GM12872 (cell line): ENCODE measurements at regions not wholly inside any gene's neighbourhood (a gene's known extent, or its start where the extent isn't known, plus 50 kb on each side); places are given as distances from the start of the nearest gene placed in this dataset.

Experiments used
- TF ChIP-seq, protein P1 (sequence below): IDR thresholded peaks from 3 replicates; pipeline ENCODE4 v1.5.1; 2011; ENCODE audit warnings: low read depth, mild to moderate bottlenecking, low read length, moderate library complexity; ENCODE audit not compliant: insufficient read depth

DNA sequence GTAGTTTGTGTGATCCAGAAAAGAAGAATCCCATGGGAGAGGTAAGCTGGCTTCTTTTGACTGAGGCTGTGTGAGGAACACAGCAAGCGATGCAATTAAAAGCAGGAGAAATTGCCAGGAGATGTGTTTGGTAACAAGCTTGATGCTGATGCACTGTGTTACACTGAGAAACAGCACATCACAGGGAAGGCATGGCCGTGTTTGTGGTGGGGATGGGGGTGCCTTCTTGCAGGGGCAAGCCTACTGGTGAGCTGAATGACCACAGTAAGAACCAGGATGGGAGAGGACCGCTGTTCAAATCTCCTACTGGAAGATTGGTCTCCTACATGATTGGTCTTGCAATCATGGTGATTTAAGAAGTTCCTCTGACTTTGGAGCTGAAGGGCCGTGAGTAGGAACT is 477.7 kb upstream of the HS6ST1 start:
- TF ChIP-seq, protein P1, sequence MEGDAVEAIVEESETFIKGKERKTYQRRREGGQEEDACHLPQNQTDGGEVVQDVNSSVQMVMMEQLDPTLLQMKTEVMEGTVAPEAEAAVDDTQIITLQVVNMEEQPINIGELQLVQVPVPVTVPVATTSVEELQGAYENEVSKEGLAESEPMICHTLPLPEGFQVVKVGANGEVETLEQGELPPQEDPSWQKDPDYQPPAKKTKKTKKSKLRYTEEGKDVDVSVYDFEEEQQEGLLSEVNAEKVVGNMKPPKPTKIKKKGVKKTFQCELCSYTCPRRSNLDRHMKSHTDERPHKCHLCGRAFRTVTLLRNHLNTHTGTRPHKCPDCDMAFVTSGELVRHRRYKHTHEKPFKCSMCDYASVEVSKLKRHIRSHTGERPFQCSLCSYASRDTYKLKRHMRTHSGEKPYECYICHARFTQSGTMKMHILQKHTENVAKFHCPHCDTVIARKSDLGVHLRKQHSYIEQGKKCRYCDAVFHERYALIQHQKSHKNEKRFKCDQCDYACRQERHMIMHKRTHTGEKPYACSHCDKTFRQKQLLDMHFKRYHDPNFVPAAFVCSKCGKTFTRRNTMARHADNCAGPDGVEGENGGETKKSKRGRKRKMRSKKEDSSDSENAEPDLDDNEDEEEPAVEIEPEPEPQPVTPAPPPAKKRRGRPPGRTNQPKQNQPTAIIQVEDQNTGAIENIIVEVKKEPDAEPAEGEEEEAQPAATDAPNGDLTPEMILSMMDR = no peak

DNA sequence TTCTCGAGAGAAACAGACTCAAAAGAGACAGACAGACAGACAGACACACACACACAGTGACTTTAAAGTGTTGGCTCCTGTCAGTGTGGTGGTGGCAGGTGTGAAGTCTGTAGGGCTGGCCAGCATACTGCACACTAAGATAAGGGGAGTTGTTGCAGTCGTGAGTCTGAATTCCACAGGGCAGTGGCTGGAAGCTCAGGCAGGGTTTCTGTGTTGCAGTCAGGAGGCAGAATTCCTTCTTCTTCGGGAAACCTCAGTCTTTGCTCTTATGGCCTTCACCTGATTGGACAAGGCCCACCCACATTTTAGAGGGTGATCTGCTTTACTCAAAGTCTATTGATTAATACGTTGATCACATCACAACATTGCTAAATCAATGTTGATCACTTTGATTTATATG is 478.4 kb upstream of the HS6ST1 start:
- TF ChIP-seq, protein P1 = no peak

DNA sequence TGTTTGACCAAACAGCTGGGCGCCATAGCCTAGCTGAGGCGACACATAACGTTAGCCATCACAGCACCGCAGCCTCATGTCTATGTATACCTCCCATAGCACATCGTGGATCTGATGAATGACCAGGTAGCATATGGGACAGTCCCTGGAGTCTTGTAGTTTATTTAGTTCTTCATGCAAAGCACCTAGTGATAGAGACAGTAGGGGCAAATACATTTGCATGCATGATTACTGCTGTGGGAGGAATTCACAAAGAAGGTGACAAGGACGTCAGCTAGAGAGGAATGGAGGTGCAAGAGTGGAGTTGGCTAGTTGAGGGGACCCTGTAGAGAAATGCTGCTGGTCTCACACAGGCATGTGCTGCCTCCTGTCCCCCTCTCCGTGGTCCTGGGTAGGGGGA is 478.9 kb upstream of the HS6ST1 start:
- TF ChIP-seq, protein P1 = no peak

DNA sequence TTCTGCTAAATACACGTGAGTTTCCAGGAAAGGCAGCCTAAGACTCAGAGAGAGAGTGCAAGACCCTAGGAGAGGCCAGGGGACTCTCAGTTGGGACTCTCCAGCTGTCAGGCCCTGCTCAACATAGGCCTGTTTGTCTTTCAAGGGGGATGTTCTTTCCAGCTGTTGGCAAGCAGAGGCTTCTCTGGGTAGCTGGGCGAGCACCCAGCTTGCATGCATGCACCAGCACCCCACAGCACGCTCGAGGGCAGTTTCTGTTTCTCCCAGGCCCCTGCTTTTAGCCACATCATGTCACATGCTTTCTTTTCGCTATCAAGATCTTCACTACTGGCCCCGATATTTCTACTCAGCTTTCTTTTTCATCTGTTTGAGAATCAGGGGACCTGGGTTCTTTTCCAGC is 479.3 kb upstream of the HS6ST1 start:
- TF ChIP-seq, protein P1 = no peak

DNA sequence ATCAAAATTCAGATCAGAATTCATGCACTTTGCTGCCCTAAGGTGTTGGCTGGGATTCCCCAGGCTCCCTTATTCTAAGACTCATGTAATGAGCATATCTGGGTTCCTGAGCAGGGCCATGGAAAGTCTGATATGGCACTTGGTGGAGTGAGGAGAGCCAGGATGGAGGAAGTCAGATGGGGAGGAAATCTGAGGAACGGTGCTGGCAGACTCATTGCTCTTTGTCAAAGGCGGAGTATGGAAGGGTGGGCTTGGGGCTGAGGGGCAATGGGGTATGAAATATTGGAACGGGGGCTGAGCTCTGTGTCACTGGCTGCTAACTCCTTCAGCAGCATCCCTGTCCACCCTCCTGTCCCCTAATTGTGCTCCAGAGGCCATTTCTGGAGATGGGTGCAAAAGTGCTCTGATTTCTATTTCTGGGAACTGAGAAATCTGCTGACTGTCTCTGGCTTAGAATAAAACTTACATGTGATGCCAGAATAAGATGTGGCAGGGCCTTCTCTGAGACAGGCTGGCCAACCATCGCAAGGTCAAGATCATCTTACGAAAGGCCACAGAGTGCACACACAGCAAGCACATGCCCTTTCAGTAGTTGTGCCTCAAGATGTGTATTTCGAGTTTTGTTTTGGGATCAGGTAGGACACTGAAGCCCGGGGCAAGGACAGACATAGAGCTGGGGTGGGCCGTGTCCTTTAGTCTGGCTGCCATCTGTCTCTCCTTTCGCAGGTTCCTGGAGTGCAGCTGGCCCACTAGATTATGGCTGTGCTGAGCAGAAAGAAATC is 480.0 kb upstream of the HS6ST1 start:
- TF ChIP-seq, protein P1 = no peak

DNA sequence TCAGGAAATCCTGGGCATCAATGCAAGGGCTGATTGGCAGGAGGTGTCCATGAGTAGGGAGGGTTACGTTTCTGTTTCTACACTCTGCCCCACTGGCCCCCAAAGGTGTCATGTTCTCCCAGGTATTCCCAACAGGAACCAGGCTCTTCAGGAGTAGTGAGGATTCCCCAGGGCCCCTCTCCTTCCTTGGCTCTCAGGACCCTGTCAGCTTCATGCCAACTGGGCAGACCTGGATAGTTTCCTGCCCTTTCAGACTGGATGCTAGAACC is 480.6 kb upstream of the HS6ST1 start:
- TF ChIP-seq, protein P1 = no peak

DNA sequence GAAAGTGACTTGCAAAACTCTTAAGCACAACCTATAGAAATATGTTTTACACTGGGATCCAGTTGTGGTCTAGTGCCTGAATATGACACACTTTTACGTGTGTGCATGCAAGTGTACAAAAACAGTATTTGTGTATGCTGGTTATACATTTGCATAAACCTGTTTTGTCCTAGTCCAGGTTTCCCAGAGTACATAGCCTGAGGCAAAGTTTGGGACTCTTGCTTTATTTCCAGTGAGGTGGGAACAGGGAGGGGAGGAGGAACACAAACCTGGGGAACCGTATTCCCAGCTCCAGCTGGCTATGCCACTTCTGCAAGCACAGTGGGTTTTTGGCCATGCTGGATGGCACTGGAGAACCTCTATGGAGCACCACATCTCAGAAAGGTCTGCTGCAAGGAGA is 481.1 kb upstream of the HS6ST1 start:
- TF ChIP-seq, protein P1 = no peak
